IPS-15b (cell line): ENCODE measurements at regions not wholly inside any gene's neighbourhood (a gene's known extent, or its start where the extent isn't known, plus 50 kb on each side); places are given as distances from the start of the nearest gene placed in this dataset.
"Not testable (repeated sequence)": the region's sequence is repeated elsewhere in the genome, so short reads cannot be mapped to it uniquely, and the experiment has no call there.

Experiments used
- H3K27me3 ChIP-seq: one replicate; pipeline ENCODE4 v1.6.1; 2013; ENCODE audit warnings: low read length; ENCODE audit not compliant: control insufficient read depth, insufficient read depth
- H3K36me3 ChIP-seq: one replicate; pipeline ENCODE4 v1.6.1; 2013; ENCODE audit warnings: low read length; ENCODE audit not compliant: control insufficient read depth, insufficient read depth
- H3K4me1 ChIP-seq: one replicate; pipeline ENCODE4 v1.6.1; 2013; ENCODE audit warnings: mild to moderate bottlenecking, low read length; ENCODE audit not compliant: control insufficient read depth, insufficient read depth
- H3K4me3 ChIP-seq: one replicate; pipeline ENCODE4 v1.5.1; 2013; ENCODE audit warnings: low read depth, low read length
- H3K9ac ChIP-seq: one replicate; pipeline ENCODE4 v1.6.1; 2013; ENCODE audit warnings: low read depth, mild to moderate bottlenecking, low read length
- H3K9me3 ChIP-seq: one replicate; pipeline ENCODE4 v1.6.1; 2013; ENCODE audit warnings: mild to moderate bottlenecking, low read length; ENCODE audit not compliant: control insufficient read depth, insufficient read depth

DNA sequence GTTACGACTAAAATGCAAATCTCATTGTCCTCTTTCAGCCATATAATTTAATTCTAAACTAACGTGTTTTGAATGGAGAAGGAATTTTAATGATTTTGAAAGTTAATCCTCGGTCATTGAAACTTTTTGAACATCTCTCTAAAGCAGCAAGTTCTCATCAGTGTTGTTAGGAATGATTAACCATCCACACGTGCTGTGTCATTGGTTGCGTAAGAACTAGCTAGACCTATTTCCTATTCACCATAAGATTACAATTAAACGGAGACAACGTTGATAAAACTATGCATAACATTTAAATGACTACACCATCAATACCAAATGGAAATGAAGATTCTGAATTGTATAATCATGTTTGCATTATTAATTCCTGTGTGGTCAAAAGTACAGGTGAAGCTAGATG is 155.6 kb upstream of the IRS2 start:
- Histone ChIP-seq H3K9me3 (no peaks in the 10 kb centered on the region), H3K27me3 (no peaks in the 10 kb centered on the region), H3K9ac (no peak overlapping the region), H3K4me3 (no peak overlapping the region), H3K36me3 (no peaks in the 10 kb centered on the region), H3K4me1 (no peaks in the 10 kb centered on the region)

DNA sequence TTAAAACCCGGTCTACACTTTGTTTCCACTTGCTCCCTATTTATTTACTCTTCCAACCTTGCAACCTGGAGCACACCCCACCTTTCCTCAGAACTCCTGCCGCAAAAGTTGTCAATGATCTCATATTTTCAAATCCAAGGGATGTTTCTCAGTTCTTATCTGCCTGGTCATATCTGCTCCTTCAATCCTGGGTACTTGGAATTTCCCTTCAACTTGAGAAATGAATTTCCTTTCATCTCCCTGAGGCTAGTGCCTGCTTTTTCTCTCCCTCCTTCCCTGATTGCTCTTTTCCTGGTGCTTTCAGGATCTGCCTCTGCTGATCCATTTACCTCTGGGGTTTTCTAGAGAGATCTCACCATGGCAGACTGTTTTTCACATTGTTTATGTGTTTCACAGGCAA is 154.8 kb upstream of the IRS2 start:
- Histone ChIP-seq H3K4me1 (no peaks in the 10 kb centered on the region), H3K4me3 (no peak overlapping the region), H3K9ac (no peak overlapping the region), H3K9me3 (no peaks in the 10 kb centered on the region), H3K36me3 (no peaks in the 10 kb centered on the region), H3K27me3 (no peaks in the 10 kb centered on the region)

GRCh38 chr13:109940637-109941036 is 154.3 kb upstream of the IRS2 start:
- Histone ChIP-seq H3K4me3 (no peak overlapping the region), H3K27me3 (no peaks in the 10 kb centered on the region), H3K36me3 (no peaks in the 10 kb centered on the region), H3K9me3 (no peaks in the 10 kb centered on the region), H3K9ac (no peak overlapping the region), H3K4me1 (no peaks in the 10 kb centered on the region)

- Histone ChIP-seq H3K36me3 (no peaks in the 10 kb centered on the region), H3K9me3 (no peaks in the 10 kb centered on the region), H3K27me3 (no peaks in the 10 kb centered on the region), H3K9ac (no peak overlapping the region), H3K4me1 (no peaks in the 10 kb centered on the region), H3K4me3 (no peak overlapping the region)
Observed at GRCh38 chr13:109939838-109940237, 153.5 kb upstream of the IRS2 start.

- Histone ChIP-seq H3K9me3 (no peaks in the 10 kb centered on the region), H3K9ac (no peak overlapping the region), H3K27me3 (no peaks in the 10 kb centered on the region), H3K4me3 (no peak overlapping the region), H3K36me3 (no peaks in the 10 kb centered on the region), H3K4me1 (no peaks in the 10 kb centered on the region)
Observed at GRCh38 chr13:109939180-109939579, 152.8 kb upstream of the IRS2 start.

- no peak overlapping the region for H3K4me3 ChIP-seq
- H3K4me1 ChIP-seq: no peaks in the 10 kb centered on the region
Observed at GRCh38 chr13:109938255-109938936, 152.0 kb upstream of the IRS2 start.

GRCh38 chr13:109934520-109934919 is 148.1 kb upstream of the IRS2 start:
- not testable (repeated sequence) for H3K4me1 ChIP-seq, H3K9ac ChIP-seq, H3K9me3 ChIP-seq, H3K36me3 ChIP-seq, H3K27me3 ChIP-seq, H3K4me3 ChIP-seq

More at GRCh38 chr13:109938255-109938936, 152.0 kb upstream of the IRS2 start:
- H3K36me3 ChIP-seq: no peaks in the 10 kb centered on the region
- H3K9ac ChIP-seq: no peak overlapping the region
- H3K27me3 ChIP-seq: no peaks in the 10 kb centered on the region
- no peaks in the 10 kb centered on the region for H3K9me3 ChIP-seq

- H3K36me3 ChIP-seq: no peaks in the 10 kb centered on the region
- no peaks in the 10 kb centered on the region for H3K27me3 ChIP-seq
Observed at GRCh38 chr13:109933476-109933875, 147.1 kb upstream of the IRS2 start.

GRCh38 chr13:109924376-109924775 is 138.0 kb upstream of the IRS2 start:
- Histone ChIP-seq H3K4me3 (no peak overlapping the region), H3K36me3 (no peaks in the 10 kb centered on the region), H3K9ac (no peak overlapping the region), H3K4me1 (no peaks in the 10 kb centered on the region), H3K9me3 (no peaks in the 10 kb centered on the region), H3K27me3 (no peaks in the 10 kb centered on the region)

More at GRCh38 chr13:109933476-109933875, 147.1 kb upstream of the IRS2 start:
- Histone ChIP-seq H3K9me3 (no peaks in the 10 kb centered on the region), H3K4me3 (no peak overlapping the region), H3K9ac (no peak overlapping the region), H3K4me1 (no peaks in the 10 kb centered on the region)

- no peaks in the 10 kb centered on the region for H3K9me3 ChIP-seq
- no peaks in the 10 kb centered on the region for H3K27me3 ChIP-seq
- no peak overlapping the region for H3K9ac ChIP-seq
- no peaks in the 10 kb centered on the region for H3K4me1 ChIP-seq
- no peaks in the 10 kb centered on the region for H3K36me3 ChIP-seq
- no peak overlapping the region for H3K4me3 ChIP-seq
Observed at GRCh38 chr13:109922518-109922917, 136.1 kb upstream of the IRS2 start.

- no peaks in the 10 kb centered on the region for H3K36me3 ChIP-seq
Observed at GRCh38 chr13:109919715-109920375, 133.5 kb upstream of the IRS2 start.

GRCh38 chr13:109918179-109918711 is 131.9 kb upstream of the IRS2 start:
- no peak overlapping the region for H3K4me3 ChIP-seq
- H3K9ac ChIP-seq: no peak overlapping the region
- no peaks in the 10 kb centered on the region for H3K27me3 ChIP-seq
- no peaks in the 10 kb centered on the region for H3K9me3 ChIP-seq
- H3K36me3 ChIP-seq: no peaks in the 10 kb centered on the region
- H3K4me1 ChIP-seq: no peaks in the 10 kb centered on the region

More at GRCh38 chr13:109919715-109920375, 133.5 kb upstream of the IRS2 start:
- Histone ChIP-seq H3K9me3 (no peaks in the 10 kb centered on the region), H3K4me3 (no peak overlapping the region), H3K27me3 (no peaks in the 10 kb centered on the region), H3K9ac (no peak overlapping the region), H3K4me1 (no peaks in the 10 kb centered on the region)
